HG02642 (cell line): ENCODE measurements at regions not wholly inside any gene's neighbourhood (a gene's known extent, or its start where the extent isn't known, plus 50 kb on each side); places are given as distances from the start of the nearest gene placed in this dataset.
"Not testable (repeated sequence)": the region's sequence is repeated elsewhere in the genome, so short reads cannot be mapped to it uniquely, and the experiment has no call there.

Experiments used
- ATAC-seq: cut with Tn5 transposase; IDR thresholded peaks from one replicate; pipeline ENCODE4 v1.9.1; 2021; ENCODE audit warnings: mild to moderate bottlenecking; ENCODE audit not compliant: unreplicated experiment, poor library complexity

DNA sequence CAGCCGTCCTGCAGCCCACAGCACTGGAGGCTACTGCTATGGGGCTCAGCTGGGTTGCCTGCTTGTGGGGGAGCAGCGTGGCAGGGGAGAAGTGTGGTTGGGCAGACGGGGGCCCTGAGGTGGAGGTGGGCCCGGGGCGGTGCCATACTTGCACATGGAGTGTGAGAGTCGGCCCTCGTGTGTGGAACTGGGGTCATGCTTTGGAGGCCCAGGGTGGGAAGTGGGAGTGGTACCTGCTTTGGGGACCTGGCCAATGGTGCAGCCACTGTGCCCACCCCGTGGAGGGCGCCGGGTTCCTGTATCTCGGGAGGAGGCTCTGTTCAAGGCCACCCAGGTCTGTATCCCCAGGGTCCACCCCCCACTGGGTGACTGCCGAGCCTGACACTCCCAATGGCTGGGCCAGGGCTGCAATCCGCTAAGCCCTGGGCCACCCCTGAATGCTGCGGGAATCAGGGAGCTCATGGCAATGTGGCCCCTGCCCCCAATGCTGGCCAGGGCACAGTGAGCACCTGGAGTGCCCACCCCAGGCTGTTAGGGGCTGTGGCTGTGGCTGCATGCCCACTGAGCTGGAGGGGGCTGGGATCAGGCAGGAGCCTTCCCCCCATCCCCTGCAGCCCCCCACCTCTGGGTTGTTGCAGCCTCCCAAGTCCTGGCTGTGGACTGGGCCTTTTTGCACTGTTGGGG lies 157.9 kb upstream of the SLC38A2 start:
- ATAC-seq: no peak

DNA sequence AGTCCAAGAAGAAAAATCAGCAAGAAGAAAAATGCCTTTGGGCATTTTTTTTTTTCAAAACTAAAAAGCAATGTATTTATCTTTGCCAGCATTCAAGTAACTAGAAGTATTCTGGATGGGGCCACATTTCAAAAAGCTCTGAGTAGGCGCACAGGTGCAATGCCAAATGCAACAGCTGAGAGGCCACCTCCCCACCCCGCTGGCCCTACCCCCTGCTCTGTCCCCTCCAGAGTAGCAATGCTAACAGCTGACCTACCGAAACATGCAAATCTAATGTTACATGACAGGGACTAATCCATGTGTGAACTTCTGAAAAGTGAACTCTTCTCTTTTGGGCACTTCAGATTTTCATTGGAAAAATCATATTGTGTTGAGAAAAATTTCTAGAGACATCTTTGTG lies 153.7 kb upstream of the SLC38A2 start:
- no peak for ATAC-seq

DNA sequence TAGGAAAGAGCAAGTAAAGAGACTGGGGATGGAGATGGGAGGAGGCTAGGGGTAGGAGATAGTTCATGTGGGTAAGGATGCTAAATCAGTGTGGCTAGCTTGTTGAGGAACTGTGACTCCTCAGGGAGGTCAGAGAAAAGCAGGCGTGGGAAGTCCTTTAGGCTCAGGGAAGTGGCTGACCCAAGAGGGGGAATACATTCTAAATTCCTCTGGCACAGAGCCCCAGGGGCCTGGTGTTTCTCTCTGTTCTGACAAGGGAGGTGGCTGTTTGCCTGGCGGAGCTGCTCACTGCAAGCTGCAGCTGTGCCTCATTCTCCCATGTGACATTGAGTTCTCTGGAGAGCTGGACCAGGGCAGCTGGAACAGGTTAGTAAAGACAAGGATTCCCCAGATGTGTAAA lies 152.2 kb upstream of the SLC38A2 start:
- no peak for ATAC-seq

DNA sequence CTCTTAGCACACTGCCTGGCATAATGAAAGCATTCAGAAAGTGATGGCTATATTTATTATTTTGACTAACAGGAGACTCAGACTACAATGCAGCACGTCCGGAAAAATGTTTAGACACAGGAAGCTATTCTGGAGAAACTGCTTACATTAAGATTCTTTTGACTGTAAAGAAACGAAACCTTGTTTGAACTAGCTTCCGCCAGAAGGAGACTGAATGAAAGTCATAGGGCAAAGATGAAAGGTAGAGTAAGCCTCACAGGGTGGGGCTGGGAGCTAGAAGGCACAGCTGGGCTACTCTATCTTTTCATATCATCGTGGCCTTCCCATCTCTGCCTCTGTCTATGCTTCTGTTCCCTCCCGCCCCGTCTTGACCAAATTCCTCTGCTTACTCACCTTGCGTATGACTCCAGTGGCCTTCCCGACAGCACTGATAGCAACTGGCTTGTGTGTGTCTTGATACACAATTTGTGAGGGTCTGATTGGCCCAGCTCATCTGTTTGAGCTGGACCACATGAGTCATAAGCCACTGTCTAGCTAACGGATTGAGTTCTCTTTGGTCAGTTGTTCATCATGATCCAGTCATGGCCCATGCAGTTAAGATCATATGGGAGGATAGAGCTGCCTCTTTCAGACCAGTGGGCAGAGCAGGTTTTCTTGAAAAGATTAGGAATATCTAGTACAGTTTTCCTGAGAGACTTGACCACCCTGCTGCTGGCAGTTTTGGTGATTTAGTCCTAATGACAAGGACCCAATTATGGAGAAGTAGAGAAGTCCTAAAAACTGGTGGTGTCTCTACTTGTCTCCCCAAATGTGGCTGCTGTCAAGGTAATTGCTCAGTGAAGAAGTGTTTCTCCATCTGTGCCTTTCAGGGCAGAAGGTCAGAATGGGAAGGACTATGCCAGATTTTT lies 151.5 kb upstream of the SLC38A2 start:
- ATAC-seq: no peak

DNA sequence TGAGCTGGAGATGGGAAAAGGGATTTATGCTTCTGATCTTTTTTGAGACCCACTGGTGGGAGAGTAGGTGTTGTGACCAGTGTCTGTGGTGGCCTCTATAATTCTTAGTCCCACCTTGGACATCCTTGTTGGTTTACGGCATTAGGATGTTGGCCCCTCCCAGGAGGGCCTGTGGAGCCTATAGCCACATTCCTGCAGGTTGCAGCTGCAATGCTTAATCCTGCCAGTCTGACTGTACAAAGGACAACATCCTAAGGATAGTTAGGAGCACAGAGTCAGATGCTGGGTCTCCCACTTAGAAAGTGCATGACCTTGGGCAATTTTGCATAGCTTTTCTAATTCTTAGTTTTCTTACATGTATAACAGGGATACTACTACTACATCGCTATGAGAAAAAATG lies 150.9 kb upstream of the SLC38A2 start:
- ATAC-seq: no peak

DNA sequence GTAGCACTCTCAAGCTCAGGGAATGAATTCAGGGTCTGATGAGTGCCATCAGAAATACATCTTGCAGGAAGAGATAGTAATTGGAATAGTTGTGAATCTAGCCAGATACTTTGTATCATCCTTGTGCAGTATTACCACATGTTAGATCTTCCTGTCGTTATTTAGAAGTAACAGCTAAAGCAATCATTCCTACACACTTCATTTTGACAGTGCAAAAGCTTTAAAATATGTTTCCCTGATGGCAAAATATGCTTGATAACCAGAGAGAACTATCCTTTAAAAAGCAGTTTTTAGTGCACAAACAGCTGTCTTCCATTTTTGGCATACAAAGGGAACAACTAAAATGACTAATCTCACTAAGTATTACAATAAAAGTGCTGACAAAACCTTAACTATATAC lies 149.5 kb upstream of the SLC38A2 start:
- no peak for ATAC-seq

DNA sequence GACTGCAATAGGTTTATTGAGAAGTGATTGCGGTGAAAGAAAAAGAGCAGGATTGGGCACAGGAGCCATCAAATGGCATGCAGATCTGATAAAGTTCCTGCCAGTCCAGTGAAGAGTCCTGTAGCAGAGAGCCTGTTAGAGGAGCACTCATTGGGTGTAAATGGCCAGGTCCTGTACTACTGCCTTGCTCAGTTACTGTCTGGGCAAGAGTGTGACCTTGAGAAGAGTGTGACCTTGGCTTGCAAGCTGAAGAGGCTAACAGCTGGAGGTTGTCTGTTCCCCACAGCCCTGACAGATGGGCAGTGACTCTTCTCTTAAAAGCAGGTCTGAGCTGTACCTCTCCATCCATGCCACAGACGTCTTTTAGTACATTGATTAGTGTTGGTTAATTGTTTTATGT lies 148.6 kb upstream of the SLC38A2 start:
- ATAC-seq: no peak

DNA sequence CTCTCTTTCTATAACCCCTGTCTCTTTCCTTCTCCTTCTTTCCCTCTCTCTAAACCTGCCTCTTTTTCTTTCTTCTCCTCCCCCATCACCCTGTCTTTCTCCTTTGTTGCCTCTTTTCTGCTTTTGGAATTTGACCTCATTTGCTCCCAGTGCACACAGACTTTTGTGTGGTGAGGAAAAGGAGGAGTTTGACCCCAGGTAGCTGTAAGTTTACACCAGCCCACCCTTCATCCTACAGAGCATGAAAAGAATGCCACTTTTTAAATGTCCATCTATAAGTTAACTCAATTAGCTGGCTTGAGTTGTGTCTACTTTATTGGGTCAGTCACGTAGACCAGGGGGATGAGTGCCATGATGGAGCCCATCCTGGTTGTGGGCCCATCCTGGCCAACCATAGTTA lies 146.8 kb upstream of the SLC38A2 start:
- no peak for ATAC-seq

DNA sequence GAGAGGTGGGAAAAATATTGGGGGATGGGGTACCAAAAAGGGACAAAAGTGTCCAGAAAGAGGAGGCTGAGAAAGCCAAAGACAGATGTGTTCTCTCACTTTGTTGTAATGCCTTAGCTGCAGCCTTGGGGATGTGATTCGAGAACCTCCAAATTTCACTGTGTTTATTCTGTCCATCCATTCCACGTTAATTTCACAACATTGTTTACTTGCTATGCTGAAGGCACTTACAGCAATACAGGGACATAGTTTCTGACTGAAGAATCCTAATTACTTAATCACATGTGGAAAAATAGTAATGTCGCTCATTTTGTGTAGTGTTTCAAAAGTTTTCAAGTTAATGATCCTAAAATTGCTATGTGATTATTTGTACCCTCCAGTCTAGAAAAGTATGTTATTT lies 146.2 kb upstream of the SLC38A2 start:
- ATAC-seq: no peak

DNA sequence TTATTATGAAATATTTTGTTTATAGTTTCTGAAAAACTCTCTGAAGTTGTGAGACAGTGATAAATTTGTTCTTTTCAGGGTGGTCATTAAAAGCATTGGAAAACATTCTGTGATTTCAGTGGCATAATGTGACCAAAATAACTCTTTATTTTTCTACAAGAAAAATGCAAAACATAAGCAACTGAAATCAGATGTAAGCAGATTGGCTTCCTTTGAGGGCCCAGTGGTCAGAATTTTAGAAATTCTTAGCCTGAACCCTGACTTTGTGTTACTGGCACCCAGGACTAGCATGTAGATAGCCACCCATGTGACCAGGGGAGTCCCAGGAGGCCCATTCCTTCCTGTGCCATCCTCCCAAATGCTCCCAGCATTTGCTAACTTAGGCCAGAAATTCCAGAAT lies 145.6 kb upstream of the SLC38A2 start:
- ATAC-seq: no peak

DNA sequence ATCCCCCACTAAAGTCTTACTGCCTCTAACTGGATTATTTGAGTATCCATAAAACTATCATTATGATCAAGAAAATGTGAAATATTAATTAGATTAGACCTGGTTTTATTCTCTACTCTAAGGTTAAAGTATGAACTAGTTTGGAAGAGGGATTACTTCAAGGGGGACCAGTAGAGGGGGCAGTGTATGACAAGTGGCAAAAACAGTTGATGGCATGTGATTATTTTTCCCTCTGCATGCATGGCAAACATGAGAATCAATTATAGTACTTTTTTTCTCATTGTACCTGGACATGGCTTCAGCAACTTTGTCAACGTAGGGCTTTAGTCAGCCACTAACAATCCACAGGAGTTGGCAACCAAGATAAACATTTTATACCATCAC lies 145.0 kb upstream of the SLC38A2 start:
- ATAC-seq: peak; percentile 25

DNA sequence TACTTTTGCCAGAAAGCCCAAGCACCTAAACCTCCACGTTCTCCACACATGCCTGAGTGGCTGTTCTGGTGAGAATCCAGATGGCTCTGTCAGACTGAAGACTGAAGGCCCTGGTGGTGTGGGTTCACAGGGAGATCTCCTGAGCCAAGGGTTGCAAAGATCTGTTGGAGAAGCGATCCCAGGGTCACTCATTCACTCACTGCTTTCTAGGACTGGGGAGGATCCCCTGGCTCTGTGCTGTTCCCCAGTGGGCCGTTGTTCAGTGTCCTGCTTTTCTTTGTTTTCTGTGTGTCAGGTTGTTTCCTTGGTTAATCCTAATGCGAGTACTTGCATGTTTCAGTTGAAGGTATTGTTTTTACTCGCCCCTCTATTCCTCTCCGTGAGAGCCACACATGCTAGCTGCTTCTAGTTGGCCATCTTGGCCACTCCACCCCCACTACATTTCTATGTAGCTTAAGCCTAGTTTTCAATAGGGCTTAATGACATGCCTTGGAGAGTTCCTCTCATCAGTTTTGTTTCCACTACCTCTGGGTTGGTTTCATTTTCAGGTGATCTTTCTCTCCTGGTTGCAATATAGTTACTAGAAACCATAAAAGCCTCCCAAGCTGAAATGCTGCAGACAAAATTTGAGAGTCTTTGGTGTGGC lies 144.5 kb upstream of the SLC38A2 start:
- peak; percentile 95 for ATAC-seq

DNA sequence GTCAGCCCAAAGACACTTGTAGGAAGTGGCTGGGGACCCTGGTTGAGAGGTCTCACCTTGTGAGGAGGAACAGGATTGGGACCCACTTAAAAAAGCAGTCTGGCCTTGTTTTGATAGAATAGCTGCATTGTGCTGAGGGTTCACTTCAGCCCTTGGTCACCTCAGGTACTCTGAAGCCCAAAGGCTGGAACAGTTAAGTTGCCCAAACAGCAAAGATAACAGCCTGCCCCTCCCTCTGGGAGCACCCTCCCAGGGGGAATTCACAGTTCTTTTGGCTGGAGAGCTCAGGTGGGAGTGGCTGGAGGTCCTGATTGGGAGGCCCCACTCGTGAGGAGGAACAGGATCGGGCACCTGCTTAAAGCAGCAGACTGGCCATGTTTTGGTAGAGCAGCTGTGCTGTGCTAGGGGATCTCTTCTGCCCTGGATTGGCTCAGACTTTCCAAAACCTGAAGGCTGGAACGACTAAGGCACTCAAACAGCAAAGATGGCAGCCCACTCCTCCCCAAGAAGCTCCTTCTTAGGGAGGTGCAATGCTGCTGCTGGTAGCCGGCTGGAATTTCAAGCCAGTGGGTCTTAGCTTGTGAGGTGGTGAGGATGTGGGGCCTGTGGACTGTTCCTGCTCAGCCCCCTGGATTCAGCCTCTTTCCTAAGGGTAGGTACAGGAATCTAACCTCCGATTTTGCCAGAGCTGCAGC lies 143.8 kb upstream of the SLC38A2 start:
- ATAC-seq: peak; percentile 1

DNA sequence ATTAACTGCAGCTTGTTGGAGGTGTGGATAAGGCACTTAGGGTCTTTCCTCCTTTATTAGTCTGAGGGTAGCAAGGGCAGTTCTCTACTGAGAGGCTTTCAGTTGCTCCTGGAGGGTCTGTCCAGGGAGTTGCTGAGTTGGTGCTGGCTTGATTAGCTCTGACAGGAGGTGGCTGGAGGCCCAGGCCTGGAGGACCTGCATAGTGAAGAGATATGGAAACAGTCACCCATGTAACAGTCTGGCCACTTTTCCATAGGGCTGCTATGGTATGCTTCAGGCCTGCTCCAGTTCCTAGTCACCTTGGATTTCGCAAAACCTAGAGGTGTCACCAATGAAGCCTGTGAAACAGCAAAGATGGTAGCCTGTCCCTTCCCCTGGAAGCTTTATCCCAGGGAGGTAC lies 143.3 kb upstream of the SLC38A2 start:
- ATAC-seq: no peak

DNA sequence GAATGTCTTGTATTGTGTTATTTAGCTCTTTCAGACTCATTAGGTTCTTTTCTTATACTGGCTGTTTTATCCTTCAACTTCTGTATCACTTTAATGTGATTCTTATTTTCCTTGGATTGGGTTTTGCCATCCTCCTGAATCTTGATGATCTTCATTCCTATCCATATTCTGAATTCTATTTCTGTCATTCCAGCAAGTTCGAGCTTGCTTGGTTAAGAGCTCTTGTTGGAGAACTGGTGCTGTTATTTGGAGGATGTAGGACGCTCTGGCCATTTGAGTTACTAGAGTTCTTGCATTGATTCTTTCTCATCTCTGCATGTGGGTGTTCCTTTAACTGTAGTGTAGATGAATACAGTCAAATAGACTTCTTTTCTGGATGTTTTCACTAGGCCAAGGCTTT lies 142.3 kb upstream of the SLC38A2 start:
- ATAC-seq: no peak

DNA sequence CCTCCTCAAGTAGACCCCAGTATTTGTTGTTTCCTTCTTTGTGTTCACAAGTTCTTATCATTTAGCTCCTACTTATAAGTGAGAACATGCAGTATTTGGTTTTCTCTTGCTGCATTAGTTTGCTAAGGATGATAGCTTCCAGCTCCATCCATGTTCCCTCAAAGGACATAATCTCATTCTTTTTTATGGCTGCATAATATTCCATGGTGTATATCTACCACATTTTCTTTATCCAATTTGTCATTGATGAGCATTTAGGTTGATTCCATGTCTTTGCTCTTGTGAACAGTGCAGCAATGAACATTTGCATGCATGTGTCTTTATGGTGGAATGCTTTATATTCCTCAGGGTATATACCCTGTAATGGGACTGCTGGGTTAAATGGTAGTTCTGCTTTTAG lies 137.7 kb upstream of the SLC38A2 start:
- not testable (repeated sequence) for ATAC-seq

DNA sequence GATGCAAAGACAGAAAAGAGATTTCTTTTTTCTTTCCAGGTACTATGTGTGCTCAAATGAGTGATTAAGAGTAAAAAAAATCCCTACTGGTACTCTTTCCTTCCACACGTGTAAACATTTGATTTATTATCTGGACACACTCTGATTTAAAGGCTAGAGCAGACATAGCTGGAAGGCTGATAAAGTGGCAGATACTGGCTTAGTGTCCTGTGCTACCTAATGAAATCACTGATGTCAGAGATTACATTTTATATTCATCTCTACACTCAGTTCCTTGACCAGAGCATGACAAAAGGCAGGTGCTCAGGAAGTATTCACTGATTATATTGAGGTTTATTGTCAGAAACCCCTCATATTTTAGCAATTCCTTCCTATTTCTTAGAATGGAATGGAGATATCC lies 136.6 kb upstream of the SLC38A2 start:
- no peak for ATAC-seq

DNA sequence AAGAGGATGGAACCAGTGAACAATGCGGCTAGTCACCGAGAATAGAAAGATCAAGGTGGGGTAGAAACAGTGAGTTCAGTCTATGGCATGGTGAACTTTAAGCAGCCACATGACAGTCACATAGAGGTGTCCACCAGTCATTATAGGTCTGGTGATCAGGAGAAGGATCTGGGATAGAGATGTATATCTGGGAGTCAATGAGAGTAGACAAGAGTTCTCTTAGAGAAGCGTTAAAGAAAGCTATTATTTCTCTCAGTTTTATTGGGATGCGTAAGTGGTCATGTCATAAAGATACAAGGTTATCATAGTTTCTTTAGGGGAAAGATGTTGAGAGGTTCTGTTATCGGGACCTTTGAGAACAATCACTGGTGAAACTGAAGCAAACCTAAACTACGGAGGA lies 136.1 kb upstream of the SLC38A2 start:
- no peak for ATAC-seq

DNA sequence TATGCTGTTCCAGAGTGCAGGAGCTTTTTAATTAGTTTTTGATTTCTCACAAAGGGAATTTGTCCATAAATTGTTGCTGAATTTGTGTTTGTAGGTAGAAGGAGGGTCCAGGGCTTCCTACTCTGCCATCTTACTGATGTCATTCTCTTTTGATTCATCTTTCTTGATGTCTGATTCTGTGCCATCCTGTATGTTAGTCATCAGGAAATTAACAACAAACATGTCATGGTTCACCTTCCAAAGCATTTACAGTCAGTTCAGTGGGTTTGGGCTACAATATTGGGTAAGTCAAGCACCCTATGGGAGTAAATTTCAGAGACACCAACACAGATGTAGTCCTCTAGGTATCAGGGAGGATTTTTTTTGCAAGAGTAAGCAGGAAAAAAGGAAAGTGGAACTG lies 135.2 kb upstream of the SLC38A2 start:
- no peak for ATAC-seq

DNA sequence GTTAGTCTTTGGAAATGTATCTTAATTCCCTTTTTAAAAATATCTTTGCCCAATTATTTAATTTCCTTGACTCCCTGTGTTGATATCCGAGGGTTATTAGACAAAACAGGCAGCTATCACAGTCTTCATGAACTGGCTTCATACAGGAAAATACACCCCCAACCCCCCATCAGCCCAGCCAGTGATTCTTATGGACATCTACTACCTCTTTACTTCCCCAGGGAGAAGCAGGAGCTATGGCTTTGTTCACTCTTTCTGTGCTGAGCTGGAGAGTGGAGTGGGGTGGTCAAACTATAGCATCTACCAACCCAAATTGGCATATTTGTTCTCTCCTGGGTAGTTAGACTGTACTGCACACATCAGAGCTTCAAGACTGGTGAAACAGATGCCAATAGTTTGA lies 134.4 kb upstream of the SLC38A2 start:
- no peak for ATAC-seq

DNA sequence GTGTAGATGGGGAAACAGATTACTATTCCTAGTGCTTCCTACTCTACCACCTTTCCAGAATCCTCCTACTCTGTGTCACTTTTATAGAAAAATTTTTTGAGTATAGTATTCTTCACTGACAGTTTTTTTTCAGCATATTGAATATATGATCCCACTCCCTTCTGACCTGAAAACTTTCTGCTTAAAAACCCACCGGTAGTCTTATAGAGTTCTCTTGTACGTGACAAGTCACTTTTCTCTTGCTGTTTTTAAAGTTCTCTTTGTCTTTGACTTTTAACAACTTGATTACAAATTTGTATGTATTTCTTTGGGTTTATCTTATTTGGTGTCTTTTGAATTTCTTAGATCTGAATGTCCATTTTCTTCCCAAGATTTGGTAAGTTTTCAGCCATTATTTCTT lies 133.6 kb upstream of the SLC38A2 start:
- ATAC-seq: no peak
